D721Med (cell line): ENCODE measurements at regions not wholly inside any gene's neighbourhood (a gene's known extent, or its start where the extent isn't known, plus 50 kb on each side); places are given as distances from the start of the nearest gene placed in this dataset.

ENCODE experiments used
- DNase-seq: peaks from one replicate; pipeline ENCODE4 v3.0.0; 2011; ENCODE audit warnings: low spot score; ENCODE audit not compliant: insufficient read length
- FAIRE-seq: peaks from 2 replicates; lab custom pipeline; 2011; peaks lifted over from hg19 to GRCh38; lab: Jason Lieb, UNC
- TF ChIP-seq, protein P1 (sequence below): IDR thresholded peaks from 2 replicates; pipeline ENCODE4 v1.5.1; 2012; ENCODE audit warnings: mild to moderate bottlenecking, control low read depth; ENCODE audit not compliant: insufficient read depth; ENCODE audit errors: missing control alignments

DNA sequence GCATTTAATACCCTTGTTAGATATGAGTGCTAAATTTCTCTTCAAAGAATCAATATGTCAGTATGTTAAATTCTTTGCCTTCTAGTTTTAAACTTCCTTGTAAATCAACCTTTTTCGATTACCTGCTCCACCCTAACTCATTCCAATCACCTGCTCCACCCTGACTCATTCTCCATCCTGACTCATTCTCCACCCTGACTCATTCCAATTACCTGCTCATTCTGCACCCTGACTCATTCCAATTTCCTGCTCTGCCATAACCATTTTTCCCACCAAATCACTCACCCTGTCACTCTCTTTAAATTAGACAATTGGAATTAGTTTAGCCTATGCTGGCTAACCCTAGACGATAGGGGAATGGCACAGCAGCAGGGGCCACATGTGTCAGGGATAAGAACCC lies 519.5 kb upstream of the LRRC4C start:
- DNase-seq (no peak), FAIRE-seq (no peak)
- TF ChIP-seq, protein P1, sequence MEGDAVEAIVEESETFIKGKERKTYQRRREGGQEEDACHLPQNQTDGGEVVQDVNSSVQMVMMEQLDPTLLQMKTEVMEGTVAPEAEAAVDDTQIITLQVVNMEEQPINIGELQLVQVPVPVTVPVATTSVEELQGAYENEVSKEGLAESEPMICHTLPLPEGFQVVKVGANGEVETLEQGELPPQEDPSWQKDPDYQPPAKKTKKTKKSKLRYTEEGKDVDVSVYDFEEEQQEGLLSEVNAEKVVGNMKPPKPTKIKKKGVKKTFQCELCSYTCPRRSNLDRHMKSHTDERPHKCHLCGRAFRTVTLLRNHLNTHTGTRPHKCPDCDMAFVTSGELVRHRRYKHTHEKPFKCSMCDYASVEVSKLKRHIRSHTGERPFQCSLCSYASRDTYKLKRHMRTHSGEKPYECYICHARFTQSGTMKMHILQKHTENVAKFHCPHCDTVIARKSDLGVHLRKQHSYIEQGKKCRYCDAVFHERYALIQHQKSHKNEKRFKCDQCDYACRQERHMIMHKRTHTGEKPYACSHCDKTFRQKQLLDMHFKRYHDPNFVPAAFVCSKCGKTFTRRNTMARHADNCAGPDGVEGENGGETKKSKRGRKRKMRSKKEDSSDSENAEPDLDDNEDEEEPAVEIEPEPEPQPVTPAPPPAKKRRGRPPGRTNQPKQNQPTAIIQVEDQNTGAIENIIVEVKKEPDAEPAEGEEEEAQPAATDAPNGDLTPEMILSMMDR = no peak

- TF ChIP-seq, protein P1 = no peak
- FAIRE-seq = no peak
- DNase-seq = no peak
These were observed 521.3 kb upstream of the LRRC4C start for GRCh38 chr11:41980741-41981140.

- DNase-seq (no peak), FAIRE-seq (no peak)
- TF ChIP-seq, protein P1 = no peak
These were observed 522.8 kb upstream of the LRRC4C start for GRCh38 chr11:41982276-41982675.

DNA sequence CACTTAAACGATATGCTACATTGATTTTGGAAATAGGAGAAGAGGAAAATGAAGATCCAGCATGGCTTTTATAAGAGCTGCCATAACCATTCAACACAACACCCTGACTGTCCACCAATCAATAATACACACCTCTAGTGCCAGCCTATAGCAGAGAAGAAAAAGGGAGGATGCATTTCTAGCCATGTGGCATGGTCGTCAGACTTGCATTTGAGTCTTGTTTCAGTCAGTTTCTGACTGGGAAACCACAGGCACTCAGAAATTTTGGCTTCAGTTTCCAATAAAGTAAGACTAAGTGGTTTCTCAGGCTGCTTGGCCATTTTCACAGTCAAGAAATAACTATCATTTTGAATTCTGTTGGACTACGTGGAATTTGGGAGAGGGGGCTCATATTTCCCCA lies 523.5 kb upstream of the LRRC4C start:
- FAIRE-seq = no peak
- TF ChIP-seq, protein P1 = no peak
- no peak for DNase-seq

GRCh38 chr11:41983475-41983874 lies 524.0 kb upstream of the LRRC4C start:
- no peak for DNase-seq
- FAIRE-seq = no peak
- TF ChIP-seq, protein P1 = no peak

- TF ChIP-seq, protein P1 = no peak
- FAIRE-seq (no peak), DNase-seq (no peak)
These were observed 524.6 kb upstream of the LRRC4C start for GRCh38 chr11:41984023-41984422.

GRCh38 chr11:41985799-41986198 lies 526.3 kb upstream of the LRRC4C start:
- DNase-seq (no peak), FAIRE-seq (no peak)
- TF ChIP-seq, protein P1 = no peak
